ENCODE measurements at regions not wholly inside any gene's neighbourhood (a gene's known extent, or its start where the extent isn't known, plus 50 kb on each side); places are given as distances from the start of the nearest gene placed in this dataset.

DNA sequence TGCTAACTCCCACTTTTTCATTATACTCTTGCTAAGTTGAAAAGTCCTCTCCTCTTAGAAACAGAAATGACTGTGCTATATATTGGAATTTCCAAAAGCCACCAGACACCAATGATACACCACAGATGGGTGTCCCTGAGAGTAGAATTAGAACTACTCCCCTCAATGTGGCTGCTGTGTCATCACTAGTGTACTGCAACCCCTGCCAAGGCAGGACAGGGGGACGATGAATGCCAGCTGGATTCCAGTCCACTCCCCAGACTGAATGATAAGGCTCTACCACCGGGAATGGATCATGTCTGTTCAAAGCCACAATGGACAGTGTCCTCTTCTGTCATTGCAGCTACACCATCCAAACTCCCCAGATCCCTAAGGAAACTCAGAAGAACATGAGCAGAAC lies 69.7 kb upstream of the EDNRB start:
- no peak for DNase-seq

DNA sequence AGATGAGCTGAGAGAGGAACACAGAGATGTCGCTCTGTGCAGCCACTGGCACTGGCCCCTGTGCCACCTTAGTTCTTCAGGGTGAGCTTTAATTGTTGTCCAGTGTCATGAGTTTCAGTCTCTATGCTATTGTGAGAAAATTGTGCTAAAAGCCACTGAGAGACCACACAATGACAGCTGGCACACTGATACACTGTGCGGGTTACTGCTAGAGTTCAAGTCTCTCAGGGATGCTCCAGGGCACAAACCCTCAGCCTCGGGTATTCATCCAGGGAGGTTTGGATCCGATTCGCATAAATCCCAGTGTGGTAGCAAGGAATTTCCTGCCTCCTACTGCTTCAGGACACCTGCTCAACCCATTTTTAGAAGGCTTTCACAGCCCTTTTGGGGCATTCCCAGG lies 68.1 kb upstream of the EDNRB start:
- no peak for DNase-seq

DNA sequence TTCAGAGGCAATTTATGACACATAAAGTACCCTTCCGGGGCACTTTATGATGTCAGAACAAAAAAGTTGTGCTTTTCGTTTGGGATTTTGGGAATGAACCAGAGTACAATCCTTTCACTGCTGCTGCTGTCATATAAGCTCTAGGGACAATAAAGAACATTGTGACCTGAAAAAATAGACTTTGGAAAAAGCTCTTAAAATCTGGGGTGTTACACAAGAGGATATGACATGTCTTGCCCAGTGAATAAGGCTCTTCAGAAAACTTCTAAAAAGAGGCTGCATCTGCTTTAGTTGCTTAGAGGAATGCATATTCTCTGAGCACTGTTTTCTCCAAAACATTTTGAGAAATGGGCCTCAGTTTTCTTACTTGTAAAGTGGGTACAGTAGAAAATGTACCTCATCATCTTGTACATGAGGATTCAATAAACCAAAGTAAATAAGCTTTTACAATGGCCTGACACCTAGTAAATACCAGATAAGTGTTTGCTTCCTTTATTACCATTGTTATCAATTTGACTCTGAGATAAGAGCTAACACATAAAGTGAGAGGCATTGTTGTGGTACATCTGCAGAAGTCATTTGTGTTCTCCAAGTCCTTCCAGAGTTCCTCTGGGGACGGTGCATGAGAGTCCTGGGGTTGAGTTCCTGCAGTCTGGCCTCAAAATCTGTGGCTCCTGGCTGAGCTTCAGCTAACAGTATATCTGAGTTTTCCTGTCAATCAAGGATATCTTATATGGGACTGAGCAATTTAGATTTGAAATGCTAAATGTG lies 67.4 kb upstream of the EDNRB start:
- DNase-seq: no peak

DNA sequence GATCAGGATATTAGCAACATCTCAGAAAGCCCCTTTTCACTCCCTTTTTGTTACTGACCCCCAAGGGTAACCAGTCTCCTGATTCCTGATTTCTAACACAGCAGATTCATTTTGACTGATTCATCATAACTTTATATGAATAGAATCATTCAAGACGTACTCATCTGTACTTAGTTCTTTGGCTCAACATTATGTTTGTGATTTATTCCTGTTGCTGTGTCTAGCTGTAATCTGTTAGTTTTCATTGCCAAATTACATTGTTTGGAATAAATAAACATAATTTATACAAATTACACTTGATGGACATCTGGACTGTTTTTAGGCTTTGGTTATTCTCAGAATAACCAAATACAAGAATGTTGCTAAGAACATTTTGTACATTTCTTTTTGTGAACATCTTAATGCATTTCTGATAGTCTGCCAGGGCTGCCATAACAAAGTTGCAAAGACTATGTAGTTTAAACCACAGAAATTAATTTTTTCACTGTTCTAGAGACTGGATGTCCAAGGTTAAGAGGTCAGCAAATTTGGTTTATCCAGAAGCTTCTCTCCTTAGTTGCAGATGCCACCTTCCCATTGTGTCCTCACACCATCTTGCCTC lies 62.8 kb upstream of the EDNRB start:
- DNase-seq: no peak

DNA sequence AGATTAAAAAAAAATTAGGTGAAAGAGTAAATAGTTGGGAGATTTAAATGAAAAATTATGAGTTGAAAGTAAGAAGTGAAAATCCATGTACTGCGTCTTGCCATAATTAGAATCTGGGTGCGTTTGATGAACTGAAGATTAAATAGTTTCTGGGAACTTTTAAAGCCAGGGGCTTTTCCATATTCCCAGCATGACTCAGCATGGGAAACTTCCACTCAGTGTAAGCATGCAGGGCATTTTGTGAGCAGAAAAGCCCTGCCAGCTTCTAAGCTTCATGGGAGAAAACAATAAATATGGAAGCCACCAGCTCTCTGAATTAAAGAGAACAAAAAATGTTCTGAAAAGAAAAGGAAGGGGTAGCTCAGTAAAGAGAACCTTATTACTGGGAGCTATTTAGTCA lies 62.0 kb upstream of the EDNRB start:
- no peak for DNase-seq

DNA sequence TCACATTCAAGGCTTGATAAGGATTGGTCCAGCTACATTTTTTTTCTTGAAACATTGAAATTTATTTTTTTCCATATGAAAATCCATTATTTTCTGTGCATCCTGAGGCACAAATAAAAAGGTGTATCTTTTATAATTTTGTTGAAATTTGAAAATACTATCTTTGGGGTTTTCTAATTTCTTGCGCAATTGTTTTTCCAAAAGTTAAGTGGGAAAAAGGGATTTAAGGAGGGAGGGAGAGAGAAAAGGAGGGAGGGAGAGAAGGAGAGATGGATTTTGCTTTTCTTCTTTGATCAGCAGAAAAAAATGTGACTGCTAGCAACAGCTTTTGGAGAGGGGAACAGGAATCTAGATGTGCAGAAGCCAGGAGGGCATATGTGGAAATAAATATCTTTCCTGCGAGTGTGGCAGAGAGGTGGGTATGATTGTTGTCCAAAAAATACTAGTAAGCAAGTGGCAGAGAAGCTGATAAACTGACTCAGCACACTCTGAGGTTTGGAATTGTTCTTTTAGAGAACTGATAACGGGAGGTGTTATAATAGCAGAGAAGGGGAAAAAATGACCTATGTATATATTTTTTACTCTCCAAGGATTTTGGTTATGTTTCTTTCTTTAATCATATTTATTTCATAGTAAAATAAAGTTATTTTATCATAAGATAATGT lies 61.2 kb upstream of the EDNRB start:
- no peak for DNase-seq

DNA sequence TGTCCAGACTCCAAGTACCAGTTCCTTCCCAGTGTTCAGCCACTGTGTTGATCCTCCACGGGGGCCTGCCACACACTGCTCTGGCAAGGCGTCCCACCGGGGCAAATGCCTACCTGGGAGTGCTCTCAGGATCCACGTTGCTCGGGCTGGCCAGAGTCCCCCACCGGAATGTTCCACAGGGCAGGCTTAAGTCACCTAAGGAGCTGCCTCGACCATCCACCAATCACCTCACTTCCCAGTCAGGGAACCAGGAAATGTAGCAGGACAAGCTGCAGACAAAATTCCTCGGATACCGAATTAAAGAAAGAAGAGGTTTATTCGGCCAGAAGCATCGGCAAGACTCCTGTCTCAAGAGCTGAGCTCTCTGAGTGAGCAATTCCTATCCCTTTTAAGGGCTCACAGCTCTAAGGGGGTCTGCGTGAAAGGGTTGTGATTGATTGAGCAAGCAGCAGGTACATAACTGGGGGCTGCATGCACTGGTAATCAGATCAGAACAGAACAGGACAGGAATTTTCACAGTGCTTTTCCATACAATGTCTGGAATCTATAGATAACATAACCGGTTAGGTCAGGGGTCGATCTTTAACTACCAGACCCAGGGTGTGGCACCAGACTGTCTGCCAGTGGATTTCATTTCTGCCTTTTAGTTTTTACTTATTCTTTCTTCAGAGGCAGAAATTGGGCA lies 56.9 kb upstream of the EDNRB start:
- no peak for DNase-seq

DNA sequence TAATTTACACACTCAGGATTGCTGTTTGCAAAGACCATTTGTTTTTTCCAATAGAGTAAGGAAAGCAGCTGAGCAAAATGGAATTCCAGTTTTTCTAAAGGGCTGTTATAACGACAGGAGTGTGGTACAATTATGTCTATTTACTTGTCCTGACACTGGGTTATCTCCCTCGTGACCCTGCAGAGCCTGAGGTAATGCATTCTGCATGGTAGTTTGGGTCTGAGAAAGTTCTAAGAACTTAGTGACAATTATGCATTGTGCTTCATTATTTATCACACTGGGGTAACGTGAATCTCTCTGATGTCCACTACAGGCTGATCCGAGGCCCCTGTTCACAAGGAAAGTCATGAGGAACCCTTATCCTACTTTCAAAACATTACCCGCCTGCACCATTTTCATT lies 50.7 kb upstream of the EDNRB start:
- DNase-seq: no peak
